ENCODE measurements at regions not wholly inside any gene's neighbourhood (a gene's known extent, or its start where the extent isn't known, plus 50 kb on each side); places are given as distances from the start of the nearest gene placed in this dataset.
A peak's percentile ranks its signal among the peaks of the same experiment; 100 is the strongest.

DNA sequence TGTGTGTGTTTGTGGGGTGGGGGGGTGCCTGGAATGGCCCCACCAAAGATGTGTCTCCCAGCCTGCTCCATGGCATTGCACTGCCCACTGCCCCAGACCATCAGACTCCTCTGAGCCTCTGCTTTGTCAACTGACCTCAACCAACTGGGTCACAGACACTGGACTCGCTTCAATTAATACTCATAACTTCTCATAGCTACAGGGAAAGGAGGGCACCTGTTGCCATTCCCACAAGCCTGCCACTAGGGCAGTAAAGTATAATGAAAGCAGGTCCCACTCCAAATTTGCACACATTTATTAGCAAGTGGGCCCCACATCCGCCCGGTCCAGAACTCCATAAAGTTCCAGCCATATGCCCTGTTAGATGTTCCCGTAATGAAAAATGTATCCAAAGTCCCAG lies 70.5 kb upstream of the PRDM11 start:
- TF ChIP-seq, protein P1, sequence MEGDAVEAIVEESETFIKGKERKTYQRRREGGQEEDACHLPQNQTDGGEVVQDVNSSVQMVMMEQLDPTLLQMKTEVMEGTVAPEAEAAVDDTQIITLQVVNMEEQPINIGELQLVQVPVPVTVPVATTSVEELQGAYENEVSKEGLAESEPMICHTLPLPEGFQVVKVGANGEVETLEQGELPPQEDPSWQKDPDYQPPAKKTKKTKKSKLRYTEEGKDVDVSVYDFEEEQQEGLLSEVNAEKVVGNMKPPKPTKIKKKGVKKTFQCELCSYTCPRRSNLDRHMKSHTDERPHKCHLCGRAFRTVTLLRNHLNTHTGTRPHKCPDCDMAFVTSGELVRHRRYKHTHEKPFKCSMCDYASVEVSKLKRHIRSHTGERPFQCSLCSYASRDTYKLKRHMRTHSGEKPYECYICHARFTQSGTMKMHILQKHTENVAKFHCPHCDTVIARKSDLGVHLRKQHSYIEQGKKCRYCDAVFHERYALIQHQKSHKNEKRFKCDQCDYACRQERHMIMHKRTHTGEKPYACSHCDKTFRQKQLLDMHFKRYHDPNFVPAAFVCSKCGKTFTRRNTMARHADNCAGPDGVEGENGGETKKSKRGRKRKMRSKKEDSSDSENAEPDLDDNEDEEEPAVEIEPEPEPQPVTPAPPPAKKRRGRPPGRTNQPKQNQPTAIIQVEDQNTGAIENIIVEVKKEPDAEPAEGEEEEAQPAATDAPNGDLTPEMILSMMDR (IDR thresholded peaks at IDR 0.05; ENCODE audit: insufficient read depth, missing control alignments) = no peak
- DNase-seq (ENCODE audit: insufficient read length, low spot score) (no peak), FAIRE-seq (no peak)

DNA sequence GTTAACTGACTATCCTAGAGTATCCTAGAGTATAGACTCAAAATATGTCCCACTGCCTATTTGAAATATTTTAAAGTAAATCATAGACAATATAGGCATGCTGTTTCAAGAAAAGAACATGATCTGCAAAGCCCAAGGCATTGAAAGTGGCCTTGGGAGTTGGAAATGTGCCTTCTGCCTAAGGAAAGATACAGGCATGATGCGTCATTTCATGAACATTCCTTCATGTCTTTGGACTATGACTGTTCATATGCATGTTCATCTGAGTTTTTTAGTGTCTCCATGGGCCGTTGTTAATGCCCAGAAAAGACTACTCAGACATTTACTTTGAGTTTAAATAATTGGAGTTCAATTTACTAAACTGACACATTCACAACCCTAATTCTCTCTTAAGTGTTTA lies 69.7 kb upstream of the PRDM11 start:
- TF ChIP-seq, protein P1 (IDR thresholded peaks at IDR 0.05; ENCODE audit: insufficient read depth, missing control alignments) = no peak
- no peak for DNase-seq (ENCODE audit: insufficient read length, low spot score)
- no peak for FAIRE-seq

DNA sequence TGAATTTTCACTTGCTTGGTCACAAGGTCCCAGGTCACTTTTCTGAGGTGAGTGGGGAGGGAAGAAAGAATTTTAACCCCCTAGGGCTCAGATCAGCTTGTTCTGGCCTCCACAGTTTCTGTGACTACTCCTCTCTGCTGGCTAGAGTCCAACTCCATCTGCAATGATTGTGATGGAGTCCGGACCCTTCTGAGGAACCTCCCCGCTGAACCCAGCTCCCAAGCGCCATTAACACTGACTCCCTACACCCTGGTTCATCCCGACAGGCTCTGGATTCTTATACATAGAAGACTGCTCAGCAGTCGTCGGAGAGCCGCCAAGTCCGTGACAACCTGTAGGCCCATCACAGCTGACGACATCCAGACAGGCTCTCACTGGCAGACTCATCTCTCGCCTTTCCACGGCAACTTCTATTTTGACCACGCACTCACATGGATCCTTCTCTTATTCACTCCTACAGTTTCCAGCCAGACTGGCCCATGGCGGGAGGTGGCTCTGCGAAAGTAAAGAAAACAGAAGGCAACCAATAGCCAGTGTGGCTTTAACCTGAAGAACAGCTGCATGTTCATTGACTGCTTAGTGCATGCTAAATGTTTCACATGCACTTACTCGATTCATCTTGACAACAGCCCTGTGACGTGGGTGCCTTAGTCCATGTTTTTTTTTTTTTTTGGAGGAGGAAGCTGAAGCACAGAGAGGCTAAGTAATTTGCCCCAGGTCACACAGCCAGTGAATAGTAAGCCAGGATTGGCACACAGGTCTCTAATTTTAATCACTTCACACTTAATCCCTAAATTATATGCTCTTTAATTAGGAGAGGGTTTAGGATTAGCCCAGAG lies 68.0 kb upstream of the PRDM11 start:
- DNase-seq (ENCODE audit: insufficient read length, low spot score) (no peak), FAIRE-seq (no peak)
- TF ChIP-seq, protein P1 (IDR thresholded peaks at IDR 0.05; ENCODE audit: insufficient read depth, missing control alignments) = no peak

DNA sequence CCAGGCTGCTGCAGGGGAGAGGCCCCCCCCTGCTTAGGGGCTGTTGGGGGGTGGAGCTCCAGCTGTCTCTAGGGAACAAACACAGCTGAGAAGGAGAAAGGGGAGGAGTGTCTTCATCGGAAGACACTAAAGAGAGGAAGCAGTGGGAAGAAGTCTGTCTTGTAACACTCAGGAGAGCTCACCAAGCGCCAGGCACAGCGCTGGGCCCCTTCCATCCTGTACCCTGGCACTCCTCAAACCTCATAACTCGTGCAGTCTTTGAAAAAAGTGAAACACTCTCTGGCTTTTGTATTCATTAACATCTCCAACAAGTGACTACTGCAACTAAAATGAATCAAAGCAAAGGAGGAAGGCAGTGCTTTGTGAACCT lies 67.4 kb upstream of the PRDM11 start:
- FAIRE-seq = no peak
- DNase-seq (ENCODE audit: insufficient read length, low spot score) = peak; percentile 82
- TF ChIP-seq, protein P1 (IDR thresholded peaks at IDR 0.05; ENCODE audit: insufficient read depth, missing control alignments) = no peak

DNA sequence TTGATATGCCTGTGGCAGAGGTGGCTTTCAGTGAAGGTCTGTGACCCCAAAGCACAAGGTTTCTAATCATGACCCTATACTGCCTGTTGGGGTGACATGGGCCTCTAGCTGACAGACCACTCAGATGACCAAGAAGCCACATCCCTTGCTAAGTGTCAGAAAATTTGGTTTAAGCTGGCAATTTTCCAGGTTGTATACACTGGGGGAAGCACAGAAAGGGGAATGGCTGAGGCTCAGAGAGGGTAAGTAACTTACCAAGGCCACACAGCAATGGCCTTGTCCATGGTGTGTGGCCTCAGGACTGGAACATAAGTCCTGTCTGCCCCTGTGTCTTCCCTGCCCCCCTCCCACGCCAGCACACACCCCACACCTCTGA lies 66.9 kb upstream of the PRDM11 start:
- no peak for DNase-seq (ENCODE audit: insufficient read length, low spot score)
- no peak for FAIRE-seq
- TF ChIP-seq, protein P1 (IDR thresholded peaks at IDR 0.05; ENCODE audit: insufficient read depth, missing control alignments) = no peak

DNA sequence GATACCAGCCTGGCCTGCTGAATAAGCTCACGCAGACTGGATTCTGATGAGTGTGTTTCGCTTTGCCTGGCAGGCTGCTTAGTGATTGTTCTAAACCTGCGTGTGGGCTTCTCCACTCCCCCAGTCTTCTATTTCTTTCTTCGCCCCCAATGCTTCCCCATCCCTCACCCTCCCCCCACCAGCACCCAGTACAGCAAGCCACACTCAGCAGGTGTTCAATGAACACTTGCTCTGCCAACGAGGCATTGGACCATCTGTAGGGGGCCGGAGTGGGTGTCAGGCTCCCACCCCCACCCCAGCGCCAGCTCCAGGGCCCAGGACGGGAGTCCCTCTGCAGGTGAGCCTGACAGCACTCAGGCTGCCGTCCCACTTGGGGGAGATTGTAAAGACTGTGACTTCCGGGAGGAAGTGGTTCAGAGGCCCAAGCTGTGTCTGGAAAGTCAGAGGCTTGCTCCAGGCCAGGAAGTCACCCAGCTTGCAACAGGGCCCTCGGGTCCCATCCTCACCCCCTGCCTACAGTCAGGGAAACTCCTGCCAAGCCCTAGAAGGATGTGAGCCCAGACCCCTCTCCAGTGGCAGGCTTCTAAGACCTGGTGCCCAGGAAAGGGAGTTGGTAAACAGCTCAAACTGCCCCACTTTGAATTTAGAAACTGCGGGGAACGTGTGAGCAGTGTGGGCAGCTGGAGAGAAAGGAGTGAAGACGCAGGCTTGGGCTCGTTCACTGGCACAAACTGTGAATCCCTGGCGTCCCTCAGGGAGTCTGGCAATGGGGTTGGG lies 66.3 kb upstream of the PRDM11 start:
- FAIRE-seq (no peak), DNase-seq (ENCODE audit: insufficient read length, low spot score) (no peak)
- TF ChIP-seq, protein P1 (IDR thresholded peaks at IDR 0.05; ENCODE audit: insufficient read depth, missing control alignments) = no peak

All from D721Med (cell line).